ENCODE measurements at regions not wholly inside any gene's neighbourhood (a gene's known extent, or its start where the extent isn't known, plus 50 kb on each side); places are given as distances from the start of the nearest gene placed in this dataset.
"Not testable (repeated sequence)": the region's sequence is repeated elsewhere in the genome, so short reads cannot be mapped to it uniquely, and the experiment has no call there.

DNA sequence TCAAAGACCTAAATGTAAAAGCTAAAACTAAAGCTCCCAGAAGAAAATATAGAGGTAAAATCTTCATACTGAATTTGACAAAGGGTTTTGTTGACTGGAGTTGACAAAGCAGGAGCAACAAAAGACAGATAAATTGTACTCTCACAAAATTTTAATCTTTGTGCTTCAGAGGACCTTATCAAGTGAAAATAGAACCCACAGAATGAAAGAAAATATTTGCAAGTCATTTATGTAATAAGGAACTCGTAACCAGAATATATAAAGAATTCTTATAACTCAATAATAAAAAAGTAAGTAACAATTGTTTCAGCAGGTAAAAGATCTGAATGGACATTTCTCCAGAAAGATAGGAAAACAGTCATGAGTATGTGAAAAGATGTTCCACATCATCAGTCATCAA is 62.0 kb upstream of the SRRM3 start (continued):
- TF ChIP-seq EZH2 (IDR thresholded peaks at IDR 0.05) (no peak), FOSL1 (IDR thresholded peaks at IDR 0.05; ENCODE audit: low read depth) (no peak), SRF (IDR thresholded peaks at IDR 0.05; ENCODE audit: low read depth) (no peak), SP1 (IDR thresholded peaks at IDR 0.05; ENCODE audit: low read depth) (no peak), EZH2phosphoT487 (IDR thresholded peaks at IDR 0.05; ENCODE audit: borderline replicate concordance) (no peak), RAD21 (IDR thresholded peaks at IDR 0.05; ENCODE audit: low read depth) (no peak)

DNA sequence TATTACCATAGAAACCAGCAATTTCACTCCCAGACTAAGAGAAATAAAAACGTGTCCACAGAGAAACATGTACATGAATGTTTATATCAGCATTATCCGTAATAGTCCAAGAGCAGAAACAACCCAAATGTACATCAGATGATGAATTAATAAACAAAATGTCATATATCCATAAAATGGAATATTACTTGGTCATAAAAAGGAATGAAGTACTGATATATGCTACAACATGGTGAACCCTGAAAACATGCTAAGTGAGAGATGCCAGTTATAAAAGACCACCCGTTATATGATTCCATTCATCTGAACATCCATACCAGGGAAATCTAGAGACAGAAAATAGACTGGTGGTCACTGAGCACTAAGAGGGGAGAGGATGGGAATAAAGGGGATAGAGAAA is 61.4 kb upstream of the SRRM3 start:
- H3K36me3 ChIP-seq (ENCODE audit: control insufficient read depth in 1 of 2, insufficient read depth in 2 of 2, low read length in 2 of 2); RAD21 ChIA-PET (ENCODE audit: low non-redundant PET in 1 of 2, low total read pairs in 2 of 2, uncharacterized antibody in 2 of 2, unreplicated experiment in 2 of 2); POLR2A ChIA-PET; ATAC-seq; H3K9me3 ChIP-seq (ENCODE audit: control insufficient read depth in 1 of 2, insufficient read depth in 1 of 2, low read depth in 1 of 2, low read length in 2 of 2); H3K4me3 ChIP-seq (replicated peaks in 1 of 2; ENCODE audit: low read depth in 1 of 2, low read length in 2 of 2); CTCF ChIA-PET; H3K27ac ChIP-seq (ENCODE audit: low read depth, low read length); DNase-seq (ENCODE audit: low read depth, low spot score); H3K79me2 ChIP-seq (ENCODE audit: insufficient read depth, low read length); BruUV-seq (replicated peaks); H3K4me1 ChIP-seq (ENCODE audit: control insufficient read depth in 1 of 2, insufficient read depth in 2 of 2, low read length in 2 of 2); H3K9ac ChIP-seq (ENCODE audit: low read length); H3K27me3 ChIP-seq (ENCODE audit: insufficient read depth, low read length); H2AFZ ChIP-seq (ENCODE audit: low read depth, low read length, poor library complexity, severe bottlenecking); H4K20me1 ChIP-seq (ENCODE audit: insufficient read depth); H3K9me2 ChIP-seq (ENCODE audit: insufficient read depth); H3K4me2 ChIP-seq (ENCODE audit: low read length); intact Hi-C loops (cut with micrococcal nuclease): not testable (repeated sequence)

- Histone ChIP-seq H4K20me1 (ENCODE audit: insufficient read depth) (no peaks in the 10 kb centered on the region), H3K36me3 (ENCODE audit: control insufficient read depth in 1 of 2, insufficient read depth in 2 of 2, low read length in 2 of 2) (no peaks in the 10 kb centered on the region), H3K4me1 (ENCODE audit: control insufficient read depth in 1 of 2, insufficient read depth in 2 of 2, low read length in 2 of 2) (no peaks in the 10 kb centered on the region), H3K4me2 (ENCODE audit: low read length) (no peak overlapping the region), H3K27ac (ENCODE audit: low read depth, low read length) (no peak overlapping the region), H3K79me2 (ENCODE audit: insufficient read depth, low read length) (no peaks in the 10 kb centered on the region), H3K9ac (ENCODE audit: low read length) (no peak overlapping the region), H3K4me3 (replicated peaks in 1 of 2; ENCODE audit: low read depth in 1 of 2, low read length in 2 of 2) (no peak overlapping the region), H3K27me3 (ENCODE audit: insufficient read depth, low read length) (no peaks in the 10 kb centered on the region), H3K9me2 (ENCODE audit: insufficient read depth) (no peaks in the 10 kb centered on the region), H3K9me3 (ENCODE audit: control insufficient read depth in 1 of 2, insufficient read depth in 1 of 2, low read depth in 1 of 2, low read length in 2 of 2) (no peaks in the 10 kb centered on the region), H2AFZ (ENCODE audit: low read depth, low read length, poor library complexity, severe bottlenecking) (no peak overlapping the region)
- BruUV-seq (replicated peaks) = no TSS peak
- TF ChIP-seq POLR2AphosphoS5 (IDR thresholded peaks at IDR 0.05; ENCODE audit: low read depth, low read length) (no peak), EZH2 (IDR thresholded peaks at IDR 0.05) (no peak), CEBPB (IDR thresholded peaks at IDR 0.05; ENCODE audit: low read depth) (no peak), SIN3A (IDR thresholded peaks at IDR 0.05; ENCODE audit: low read depth) (no peak), JUND (IDR thresholded peaks at IDR 0.05) (no peak), SRF (IDR thresholded peaks at IDR 0.05; ENCODE audit: low read depth) (no peak), SP1 (IDR thresholded peaks at IDR 0.05; ENCODE audit: low read depth) (no peak), RAD21 (IDR thresholded peaks at IDR 0.05; ENCODE audit: low read depth) (no peak), CBX3 (IDR thresholded peaks at IDR 0.05; ENCODE audit: low read depth) (no peak), MAX (IDR thresholded peaks at IDR 0.05) (no peak), EGR1 (IDR thresholded peaks at IDR 0.05; ENCODE audit: low read depth) (no peak), TCF7L2 (IDR thresholded peaks at IDR 0.05; ENCODE audit: borderline replicate concordance, extremely low read depth, insufficient read depth, insufficient read length) (no peak), ZNF274 (IDR thresholded peaks at IDR 0.05; ENCODE audit: low read depth, low read length) (no peak), ATF3 (IDR thresholded peaks at IDR 0.05) (no peak), ELF1 (IDR thresholded peaks at IDR 0.05; ENCODE audit: borderline replicate concordance, low read depth) (no peak), EZH2phosphoT487 (IDR thresholded peaks at IDR 0.05; ENCODE audit: borderline replicate concordance) (no peak), REST (IDR thresholded peaks at IDR 0.05; ENCODE audit: low read depth) (no peak), ZFX (IDR thresholded peaks at IDR 0.05) (no peak)
- intact Hi-C loops (cut with micrococcal nuclease) = no loop called here
- DNase-seq (ENCODE audit: low read depth, low spot score) = no peak
- ChIA-PET RAD21 (ENCODE audit: low non-redundant PET in 1 of 2, low total read pairs in 2 of 2, uncharacterized antibody in 2 of 2, unreplicated experiment in 2 of 2) (no interaction called here), CTCF (no interaction called here), POLR2A (no interaction called here)
- no peak for ATAC-seq
Measured at GRCh38 chr7:76142861-76143260, 58.8 kb upstream of the SRRM3 start.
